ENCODE measurements at regions not wholly inside any gene's neighbourhood (a gene's known extent, or its start where the extent isn't known, plus 50 kb on each side); places are given as distances from the start of the nearest gene placed in this dataset.
"Not testable (repeated sequence)": the region's sequence is repeated elsewhere in the genome, so short reads cannot be mapped to it uniquely, and the experiment has no call there.

DNA sequence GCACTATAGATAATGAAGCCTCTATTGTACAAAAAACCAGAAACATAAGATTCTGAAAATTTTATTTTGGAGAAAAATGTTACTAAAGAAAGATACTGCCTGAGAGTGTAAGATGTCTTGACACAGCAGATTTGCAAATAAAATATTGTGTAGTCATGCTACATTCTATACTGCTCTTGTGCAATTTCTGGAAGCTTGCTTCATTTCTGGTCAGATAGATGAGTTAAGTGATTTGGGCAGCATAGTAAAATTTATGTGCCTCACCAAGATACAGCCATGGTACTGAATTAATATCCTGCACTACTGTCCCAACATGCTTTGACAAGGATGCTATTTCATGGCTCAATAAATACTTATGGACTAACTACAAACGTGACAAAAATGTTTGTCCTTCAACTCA is 55.1 kb upstream of the STARD13 start:
- DNase-seq, result no peak

DNA sequence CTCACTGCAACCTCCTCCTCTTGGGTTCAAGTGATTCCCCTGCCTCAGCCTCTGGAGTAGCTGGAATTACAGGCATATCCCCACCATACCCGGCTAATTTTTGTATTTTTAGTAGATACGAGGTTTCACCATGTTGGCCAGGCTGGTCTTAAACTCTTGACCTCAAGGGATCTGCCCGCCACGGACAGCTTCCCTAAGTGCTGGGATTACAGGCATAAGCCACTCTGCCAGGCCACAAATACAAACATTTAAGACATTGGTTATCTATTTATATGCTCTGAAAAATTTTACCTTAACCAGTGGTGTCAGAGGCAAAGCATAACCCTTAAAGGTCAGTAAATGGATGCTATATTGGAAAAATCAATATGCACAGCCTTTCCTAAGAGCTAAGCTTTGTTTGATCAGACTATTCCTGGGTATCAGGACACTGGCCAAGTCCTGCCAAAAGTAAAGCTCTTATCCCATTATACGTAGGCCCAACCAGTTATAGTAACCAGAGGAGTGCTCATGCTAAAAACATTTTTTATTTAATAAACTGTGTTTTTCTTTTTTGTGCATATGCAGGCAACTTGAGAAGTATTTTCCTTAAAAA is 56.4 kb upstream of the STARD13 start:
- DNase-seq, result no peak

DNA sequence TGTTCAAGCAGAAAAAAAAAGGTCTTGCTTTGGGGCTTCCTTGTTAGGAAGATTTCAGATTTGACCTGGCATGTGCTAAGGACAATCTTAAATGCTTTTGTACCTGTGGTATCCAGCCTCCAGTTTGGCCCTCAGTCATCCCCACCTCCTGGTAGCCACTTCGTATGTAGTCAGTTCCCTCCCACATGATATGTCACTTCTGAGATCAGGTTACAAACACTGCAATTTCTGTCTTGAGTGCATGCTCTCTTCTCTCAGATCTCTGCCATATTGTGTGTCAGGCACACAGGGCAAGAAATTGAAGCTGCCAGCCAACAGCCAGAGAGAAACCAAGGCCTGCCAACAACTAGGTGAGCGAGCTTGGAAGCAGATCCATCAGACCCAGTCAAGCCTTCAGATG is 60.3 kb upstream of the STARD13 start:
- no peak for DNase-seq

- no peak for DNase-seq
These were observed 62.3 kb upstream of the STARD13 start for GRCh38 chr13:33347861-33348260.

DNA sequence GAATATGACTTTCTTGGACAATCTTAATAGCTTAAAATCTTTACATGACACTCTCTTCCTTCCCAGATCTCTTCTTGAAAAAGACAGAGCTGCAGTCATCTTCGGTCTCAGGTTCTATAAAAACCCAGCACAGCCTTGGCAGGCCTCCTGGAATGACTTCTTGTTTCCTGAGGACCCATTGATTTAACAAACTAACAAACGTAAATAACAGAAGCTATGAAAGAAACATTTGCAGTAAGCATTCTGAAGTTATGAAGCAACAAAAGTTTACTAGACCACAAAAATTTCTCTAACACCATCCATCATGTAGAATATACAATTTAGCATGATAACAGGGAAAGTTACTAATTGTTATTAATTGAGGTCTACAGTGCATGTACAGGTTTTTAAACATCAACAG is 62.8 kb upstream of the STARD13 start:
- DNase-seq, result no peak

GRCh38 chr13:33349288-33349985 is 63.9 kb upstream of the STARD13 start:
- DNase-seq, result no peak

DNA sequence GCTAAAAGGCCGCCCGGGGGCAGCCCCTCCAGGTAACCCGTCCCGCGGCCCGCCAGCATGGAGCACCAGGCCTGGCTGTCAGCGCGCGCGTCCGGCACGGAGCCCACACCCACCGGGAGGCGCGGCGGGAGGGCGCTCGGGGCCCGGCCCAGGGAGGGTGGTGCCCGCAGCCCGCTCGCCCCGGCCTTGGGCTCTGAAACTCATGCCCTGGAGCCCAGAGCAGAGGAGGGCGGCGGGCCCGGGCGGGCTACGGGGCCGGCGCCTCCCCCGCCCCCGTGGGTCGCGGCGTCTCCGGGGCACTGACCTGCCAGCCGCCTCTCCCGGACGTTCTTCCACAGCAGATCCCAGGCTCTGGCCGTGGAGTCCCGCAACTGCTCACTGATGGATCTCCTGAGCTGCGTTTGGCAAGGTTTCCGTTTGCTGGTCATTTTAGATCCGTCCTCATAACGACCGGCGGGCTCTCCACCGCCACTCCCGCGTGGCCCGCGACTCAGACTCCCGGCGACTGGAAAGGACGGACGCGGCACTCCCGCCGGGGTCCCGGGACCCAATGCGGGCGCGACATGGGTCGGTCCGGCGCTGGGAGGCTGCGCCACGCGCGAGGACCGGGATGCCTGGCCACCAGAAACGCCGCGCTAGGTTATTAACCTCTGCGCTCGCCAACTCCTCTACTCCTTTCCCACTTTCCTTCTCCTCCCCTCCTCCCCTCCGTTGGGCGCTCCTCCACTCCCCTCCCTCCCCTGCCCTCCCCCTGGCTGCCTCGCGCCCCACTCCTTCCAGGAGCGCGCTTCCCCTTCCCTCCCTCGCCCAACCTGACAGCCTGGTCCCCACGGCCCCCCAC is 64.7 kb upstream of the STARD13 start:
- no peak for DNase-seq

DNA sequence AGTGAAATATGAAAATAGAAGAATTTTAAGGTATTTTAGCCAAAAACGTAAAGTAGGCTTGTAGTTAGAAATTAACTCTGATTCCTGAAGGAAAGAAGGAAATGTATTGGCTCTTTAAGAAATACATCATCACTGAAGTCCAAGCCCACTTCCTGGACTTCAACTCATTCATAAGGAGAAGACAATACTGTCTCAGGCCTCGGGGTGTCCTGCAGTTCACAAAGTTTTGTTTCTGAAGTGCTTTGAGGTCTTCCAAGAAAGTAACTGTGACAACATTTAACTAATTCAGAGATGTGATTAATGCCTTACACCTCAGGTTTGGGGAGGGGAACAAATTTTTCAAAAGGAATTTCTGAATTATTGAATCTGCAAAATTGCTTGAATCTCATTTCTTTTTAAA is 65.8 kb upstream of the STARD13 start:
- no peak for DNase-seq

DNA sequence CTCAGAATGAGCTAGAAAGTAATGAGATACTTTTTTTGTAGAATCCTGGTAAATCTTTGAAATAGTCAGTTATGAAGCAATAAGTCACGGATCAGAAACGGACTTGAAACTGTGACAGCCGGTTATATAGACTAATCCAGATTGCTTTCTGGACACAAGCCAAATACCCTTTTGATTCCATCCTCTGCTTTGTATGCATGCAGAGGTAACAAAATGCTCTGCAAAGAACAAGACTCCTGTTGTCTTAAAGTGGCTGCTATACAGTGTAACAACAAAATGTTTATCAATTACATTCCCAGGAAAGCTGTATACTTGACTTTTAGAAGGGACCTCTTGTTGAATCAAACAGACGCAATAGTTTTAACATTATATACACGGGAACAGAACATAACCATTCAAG is 66.5 kb upstream of the STARD13 start:
- peak; percentile 23 for DNase-seq

GRCh38 chr13:33352526-33352925 is 67.0 kb upstream of the STARD13 start:
- no peak for DNase-seq

- no peak for DNase-seq
These were observed 67.7 kb upstream of the STARD13 start for GRCh38 chr13:33353210-33353609.

GRCh38 chr13:33353646-33354045 is 68.1 kb upstream of the STARD13 start:
- DNase-seq, result no peak

GRCh38 chr13:33355201-33355895 is 69.8 kb upstream of the STARD13 start:
- DNase-seq, result no peak

GRCh38 chr13:33358076-33358475 is 72.5 kb upstream of the STARD13 start:
- DNase-seq, result not testable (repeated sequence)

DNA sequence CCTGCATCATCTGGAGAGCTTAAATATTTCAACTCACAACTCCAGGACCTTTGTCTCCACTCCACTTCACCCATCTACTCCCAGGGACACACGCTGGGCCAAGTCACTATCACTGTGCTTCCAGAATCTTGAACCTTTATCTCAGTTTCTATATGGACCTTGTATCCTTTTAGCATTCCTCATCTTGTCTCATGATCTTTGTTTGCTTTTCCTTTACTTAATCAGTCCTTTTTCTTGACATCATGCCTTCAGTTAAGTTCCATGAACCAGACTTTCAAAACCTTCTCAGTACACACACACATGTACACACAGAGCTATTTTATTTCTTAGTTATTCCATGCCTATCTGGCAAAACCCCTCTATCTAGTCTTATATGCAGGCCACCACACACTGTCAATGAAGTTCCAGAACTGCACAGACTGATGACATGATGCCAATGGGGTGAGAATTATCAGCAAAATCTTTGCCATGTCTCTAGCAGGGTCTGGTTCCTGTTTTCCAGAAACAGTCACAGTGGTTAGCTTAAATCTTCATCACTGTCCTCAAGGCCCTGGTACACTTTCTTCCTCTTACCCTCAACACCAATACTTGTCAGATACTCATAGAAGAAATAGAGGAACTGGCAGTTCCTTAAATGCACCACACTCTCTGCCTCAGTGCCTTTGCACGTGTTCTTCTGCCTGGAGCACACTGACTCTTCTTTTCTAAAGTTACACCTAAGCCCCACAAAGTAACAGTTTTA is 77.6 kb upstream of the STARD13 start:
- no peak for DNase-seq

DNA sequence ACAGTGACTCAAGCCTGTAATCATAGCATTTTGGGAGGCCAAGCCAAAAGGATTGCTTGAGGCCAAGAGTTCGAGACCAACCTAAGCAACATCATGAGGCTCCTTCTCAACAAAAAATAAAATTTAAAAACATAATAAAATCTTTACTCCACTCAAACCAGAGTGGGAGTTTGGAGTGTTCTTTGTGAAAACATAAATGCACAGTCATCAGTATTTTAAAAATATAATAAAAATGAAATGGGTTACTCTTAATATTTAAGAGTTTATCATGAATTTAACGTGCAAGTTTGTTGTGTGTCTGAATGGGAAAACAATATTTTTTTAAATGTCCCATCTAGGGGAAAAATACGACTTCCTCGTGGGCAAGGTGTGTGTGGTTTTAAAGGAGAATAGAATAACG is 78.6 kb upstream of the STARD13 start:
- DNase-seq, result no peak

DNA sequence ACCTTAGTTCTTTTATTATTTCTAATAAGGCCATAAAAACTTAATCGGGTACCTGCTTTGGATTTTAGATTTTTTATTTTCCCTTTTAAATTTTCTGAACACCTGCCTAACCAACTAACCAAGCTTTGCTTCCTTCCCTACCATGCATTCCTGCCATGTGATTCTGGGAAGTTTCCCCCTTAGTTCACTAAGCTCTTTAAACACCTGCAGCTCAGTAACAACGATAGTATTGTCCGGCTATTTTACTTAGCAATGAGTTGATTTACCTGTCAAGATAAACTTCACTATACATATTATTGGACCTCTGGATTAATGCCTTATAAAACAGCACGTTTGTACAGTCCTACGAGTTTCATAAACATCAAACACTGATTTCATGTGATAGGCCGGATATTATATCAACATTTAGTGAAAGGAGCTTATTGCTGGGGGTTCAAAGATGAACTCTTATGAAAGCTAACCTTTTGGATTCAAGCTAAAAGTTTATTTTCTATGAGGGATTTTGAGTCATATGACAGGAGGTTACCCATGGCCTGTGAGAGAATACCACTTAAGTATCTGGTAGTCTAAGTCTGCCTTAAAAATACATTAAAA is 81.0 kb upstream of the STARD13 start:
- no peak for DNase-seq

GRCh38 chr13:33367171-33367895 is 81.8 kb upstream of the STARD13 start:
- no peak for DNase-seq

- DNase-seq, result no peak
These were observed 82.4 kb upstream of the STARD13 start for GRCh38 chr13:33367926-33368325.

GRCh38 chr13:33369073-33369472 is 83.5 kb upstream of the STARD13 start:
- no peak for DNase-seq

- DNase-seq, result no peak
These were observed 86.8 kb upstream of the STARD13 start for GRCh38 chr13:33372251-33372919.
